HG03354 (cell line): ENCODE measurements at regions not wholly inside any gene's neighbourhood (a gene's known extent, or its start where the extent isn't known, plus 50 kb on each side); places are given as distances from the start of the nearest gene placed in this dataset.

Experiments used
- ATAC-seq: cut with Tn5 transposase; IDR thresholded peaks from one replicate; pipeline ENCODE4 v1.9.1; 2021; ENCODE audit warnings: mild to moderate bottlenecking; ENCODE audit not compliant: unreplicated experiment, poor library complexity, severe bottlenecking

DNA sequence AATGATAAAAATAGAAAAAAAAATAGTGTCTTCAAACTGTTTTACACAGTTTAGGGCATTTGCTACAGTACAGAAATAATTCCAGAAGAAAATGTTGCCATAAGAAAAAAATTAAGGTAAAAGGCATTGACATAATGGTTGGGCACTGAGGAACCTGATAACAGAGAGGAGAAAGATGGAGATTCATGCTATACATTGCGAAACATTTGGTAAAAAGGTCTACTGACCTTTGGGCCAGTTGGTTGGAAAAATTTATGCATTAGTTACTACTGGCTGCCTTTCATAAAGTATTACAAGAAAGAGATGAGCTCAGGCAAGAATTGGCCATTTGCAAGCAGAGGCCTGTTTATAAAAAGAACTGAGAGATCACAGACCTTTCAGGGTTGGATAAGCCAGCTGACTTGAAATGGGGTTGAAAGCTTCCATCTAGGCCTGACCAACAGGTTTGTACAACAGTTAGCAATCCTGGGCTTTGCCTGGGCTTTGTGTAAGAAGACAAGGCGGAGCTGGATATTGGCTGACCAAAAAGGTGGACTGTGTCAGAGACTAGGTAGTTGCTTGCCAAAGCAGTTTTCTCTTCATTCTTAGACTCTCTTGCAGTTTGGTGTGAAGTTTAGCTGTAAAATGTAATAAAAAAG is 166.6 kb upstream of the MCTP2 start:
- ATAC-seq, result no peak

DNA sequence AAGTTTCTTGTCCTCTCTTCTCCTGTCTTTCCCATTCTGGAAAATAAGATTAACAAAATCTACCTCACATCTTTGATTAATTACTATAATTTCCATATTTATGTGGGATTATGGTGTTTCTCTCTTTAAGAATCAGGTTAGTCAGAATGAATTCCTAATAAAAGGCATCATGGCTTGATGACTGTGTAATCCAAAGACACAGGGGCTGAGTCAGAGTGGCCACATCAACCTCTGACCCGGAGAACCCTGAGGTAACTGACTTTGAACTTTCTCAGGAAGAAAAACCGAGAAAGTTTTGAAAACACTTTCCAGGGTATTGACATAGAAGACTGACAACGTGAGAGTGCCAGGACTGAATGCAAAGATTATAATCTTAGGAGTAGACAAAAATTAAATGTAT is 170.3 kb upstream of the MCTP2 start:
- ATAC-seq, result no peak

DNA sequence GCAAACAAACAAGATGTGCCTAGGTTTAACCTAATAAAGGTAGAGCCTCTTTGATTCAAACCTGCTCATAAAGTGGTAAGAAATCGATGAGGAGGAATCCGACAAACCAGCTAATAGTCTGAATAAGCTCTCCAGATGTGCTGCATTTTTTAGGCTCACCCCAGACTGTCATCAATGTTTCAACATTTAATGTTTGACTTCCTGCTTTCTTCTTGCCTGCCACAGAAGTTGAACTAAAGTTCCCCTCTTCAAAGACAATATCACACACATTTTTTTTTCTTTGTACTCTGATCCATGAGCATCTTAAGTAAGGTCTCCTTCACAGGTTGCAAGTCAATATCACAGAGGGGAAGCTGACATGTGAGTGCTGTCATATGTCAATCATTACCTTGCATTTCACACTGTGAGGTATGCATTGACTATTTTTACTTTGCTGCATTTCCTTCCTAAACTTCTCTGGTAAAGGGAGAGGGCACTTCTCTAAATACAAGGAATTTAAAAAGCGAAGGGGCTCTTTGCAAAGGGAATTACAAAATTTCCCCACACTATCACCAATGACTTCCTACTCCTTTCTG is 172.3 kb upstream of the MCTP2 start:
- ATAC-seq, result no peak

DNA sequence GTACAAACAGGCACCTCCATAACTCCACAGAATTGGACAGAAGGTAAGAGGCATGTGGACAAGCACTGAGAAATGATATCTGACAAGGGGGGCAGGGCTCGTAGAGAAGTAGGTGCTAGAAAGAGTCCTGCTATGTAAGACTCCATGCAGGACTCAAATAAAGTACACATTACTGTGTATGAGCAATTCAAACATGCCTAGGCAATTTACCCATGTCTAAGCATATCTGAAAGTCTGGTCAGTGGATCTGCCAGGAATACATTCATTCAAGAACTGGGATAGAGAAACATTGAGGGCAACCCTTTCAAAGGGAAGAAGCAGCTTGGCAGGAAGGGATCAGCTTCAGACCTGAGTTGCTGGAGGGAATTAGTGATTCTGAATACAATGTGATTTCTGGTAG is 174.1 kb upstream of the MCTP2 start:
- no peak for ATAC-seq

DNA sequence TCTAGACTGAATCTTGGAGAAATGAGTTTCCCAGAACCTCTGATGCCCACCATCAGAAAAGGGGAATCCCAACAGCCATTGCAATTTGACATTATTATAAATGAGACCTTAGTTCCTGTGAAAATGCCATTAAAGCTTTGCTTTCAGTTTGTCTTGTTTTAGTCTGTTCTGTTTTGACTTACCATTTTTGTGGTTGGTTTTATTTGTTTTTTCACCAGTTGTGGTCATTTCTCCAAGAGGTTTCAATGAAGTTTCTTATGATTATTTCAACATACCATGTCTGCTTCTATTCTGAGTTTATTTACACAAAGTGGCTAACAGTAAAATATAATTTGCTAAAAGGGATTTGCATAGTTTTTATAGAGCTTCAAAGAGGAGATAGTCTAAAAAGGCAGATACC is 175.0 kb upstream of the MCTP2 start:
- no peak for ATAC-seq

DNA sequence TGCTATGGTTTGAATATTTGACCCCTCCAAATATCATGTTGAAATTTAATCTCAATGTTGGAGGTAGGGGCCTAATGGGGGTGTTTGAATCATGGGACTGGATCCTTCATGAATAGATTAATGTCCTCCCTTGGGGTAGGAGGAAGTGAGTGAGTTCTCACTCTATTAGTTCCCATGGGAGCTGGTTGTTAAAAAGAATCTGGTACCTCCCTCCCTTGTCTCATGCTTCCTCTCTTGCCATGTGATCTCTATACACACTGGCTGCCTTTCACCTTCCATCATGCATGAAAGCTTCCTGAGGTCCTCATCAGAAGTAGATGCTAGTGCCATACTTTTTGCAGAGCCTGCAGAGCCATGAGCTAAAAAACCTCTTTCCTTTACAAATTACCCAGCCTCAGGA is 177.7 kb upstream of the MCTP2 start:
- ATAC-seq, result no peak

DNA sequence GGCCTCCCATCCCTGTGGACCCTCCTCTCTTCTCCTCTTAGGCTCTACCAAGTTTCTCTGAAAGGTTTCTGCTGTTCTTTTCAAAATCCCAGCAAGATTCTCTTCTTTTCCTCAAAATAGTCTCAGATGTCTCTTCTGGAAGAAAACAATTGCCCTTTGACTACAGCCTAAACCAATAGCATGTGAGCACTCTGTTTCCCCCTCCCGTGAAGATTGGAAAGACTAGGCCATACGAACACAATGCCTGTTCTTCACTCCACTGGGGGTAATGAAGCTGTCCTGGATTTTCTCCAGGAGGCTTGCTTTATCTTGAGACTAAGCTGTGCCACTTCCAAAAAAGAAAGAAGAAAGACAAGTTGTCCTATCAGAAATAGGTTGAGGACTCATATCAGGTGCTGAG is 178.7 kb upstream of the MCTP2 start:
- no peak for ATAC-seq

DNA sequence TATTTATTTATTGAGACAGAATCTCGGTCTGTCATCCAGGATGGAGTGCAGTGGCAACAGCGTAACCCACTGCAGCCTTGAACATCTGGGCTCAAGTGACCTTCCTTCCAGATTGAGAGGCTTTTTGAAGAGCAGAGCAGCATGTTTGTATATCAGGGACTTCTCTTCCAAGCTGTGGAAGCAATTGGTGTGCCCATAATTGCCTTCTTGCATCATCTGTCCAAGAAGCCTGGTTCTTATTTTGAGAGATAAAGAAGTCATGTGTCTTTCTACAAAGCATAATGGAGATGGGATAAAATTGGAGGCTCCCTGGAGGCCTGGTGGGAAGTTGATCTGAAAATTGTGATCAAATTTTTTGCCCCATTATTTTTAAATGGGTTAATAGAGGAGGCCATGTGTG is 183.8 kb upstream of the MCTP2 start:
- ATAC-seq, result no peak

DNA sequence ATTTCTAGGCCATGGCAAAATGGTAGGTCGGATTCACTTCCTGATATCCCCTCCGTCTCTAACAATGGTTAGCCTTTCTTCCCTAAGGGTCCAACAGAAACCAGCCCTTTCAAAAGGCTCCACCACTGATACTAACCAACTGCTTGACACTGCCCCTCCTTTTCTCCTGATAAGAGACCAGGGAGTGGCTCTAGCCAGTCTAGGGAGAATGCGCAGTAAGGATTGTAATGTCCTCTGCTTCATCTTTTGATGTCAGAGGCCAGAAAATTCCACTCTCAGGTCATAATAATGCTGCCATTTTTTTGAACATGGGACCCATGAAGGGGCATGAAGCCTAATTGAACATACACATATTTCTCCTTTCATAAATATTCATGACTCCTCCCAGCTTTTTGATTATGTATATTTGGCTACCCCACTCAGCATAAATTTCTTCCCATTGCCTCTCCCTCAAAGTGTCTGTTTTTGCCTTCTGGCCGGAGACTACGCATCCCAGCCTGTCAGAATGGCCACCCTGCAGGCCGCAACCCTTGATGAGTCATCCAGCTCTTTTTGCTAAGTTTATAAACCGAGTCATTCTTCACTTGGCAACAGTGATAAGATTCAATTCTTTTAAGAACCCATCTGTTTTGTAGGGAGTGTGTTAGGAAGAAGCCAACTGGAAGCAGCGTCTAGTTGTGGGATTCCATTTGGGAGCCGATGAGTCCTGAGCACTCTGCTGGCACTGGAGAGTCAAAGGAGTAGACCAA is 189.0 kb upstream of the MCTP2 start:
- ATAC-seq, result no peak

DNA sequence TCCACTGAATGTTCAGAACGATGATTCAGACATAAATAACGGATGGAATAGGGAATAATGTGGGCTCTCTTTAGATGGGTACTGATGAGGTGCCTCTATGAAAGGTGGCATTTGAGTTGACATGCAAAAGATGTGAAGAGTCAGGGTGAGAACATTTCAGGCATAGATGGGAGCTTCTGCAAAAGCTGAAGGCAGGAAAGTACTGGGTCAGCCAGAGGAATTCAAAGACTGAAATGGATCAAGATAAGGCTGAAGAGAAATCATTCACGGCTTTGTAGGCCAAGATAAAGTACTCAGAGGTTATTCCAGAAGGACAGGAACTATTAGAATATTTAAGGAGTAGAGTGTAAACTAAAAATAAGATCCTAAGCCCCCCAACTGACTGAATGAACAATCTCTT is 189.6 kb upstream of the MCTP2 start:
- ATAC-seq, result no peak

DNA sequence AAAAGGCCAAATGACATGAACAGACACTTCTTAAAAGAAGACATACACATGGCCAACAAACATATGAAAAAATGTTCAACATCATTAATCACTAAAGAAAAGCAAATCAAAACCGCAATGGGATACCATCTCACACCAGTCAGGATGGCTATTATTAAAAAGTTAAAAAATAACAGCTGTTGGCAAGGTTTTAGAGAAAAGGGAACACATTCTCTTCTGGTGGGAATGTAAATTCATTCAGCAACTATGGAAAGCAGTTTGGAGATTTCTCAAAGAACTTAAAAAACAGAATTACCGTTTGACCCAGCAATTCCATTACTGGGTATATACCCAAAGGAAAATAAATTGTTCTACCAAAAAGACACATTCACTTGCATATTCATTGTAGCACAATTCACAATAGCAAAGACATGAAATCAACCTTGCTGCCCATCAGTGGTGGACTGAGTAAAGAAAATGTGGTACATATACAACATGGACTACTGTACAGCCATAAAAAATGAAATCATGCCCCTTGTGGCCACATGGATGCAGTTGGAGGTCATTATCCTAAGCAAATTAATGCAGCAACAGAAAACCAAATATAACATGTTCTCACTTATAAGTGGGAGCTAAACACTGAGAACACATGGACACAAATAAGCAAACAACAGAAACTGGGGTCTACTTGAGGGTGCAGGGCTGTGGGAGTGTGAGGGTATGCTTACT is 190.7 kb upstream of the MCTP2 start:
- ATAC-seq, result no peak

DNA sequence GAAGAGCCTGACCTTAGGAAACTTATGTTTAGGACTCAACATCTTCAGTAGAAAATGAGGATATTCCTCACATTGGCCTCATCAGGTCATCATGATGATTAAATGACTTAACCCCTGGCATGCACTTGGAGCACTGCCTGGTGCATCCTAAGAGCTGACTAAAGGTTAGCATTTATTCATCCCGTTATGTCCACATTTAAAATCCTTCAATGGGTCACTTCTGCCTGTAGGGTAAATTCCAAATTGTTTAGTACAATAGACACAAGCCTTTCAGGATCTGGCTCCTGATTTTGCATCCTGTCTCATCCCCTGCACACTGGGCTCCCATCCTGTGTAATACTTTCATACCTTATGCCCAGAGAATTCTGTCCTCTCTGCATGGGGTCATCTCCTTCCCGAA is 195.2 kb upstream of the MCTP2 start:
- no peak for ATAC-seq

DNA sequence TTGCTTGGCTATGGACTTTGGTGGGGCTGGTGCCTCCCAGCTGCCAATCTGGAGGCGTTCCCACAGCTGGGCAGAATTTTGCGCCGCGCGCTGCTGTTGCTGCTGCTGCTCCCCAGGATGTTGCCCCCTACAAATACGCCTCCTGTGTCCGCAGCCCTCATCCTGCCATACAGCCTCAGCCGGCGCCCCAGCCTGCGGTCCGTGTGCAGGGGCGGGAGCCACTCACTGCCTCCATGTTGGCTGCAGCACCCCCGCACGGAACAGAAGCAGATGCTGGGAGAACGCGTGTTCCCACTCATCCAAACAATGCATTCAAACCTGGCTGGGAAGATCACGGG is 197.7 kb upstream of the MCTP2 start:
- ATAC-seq, result no peak

DNA sequence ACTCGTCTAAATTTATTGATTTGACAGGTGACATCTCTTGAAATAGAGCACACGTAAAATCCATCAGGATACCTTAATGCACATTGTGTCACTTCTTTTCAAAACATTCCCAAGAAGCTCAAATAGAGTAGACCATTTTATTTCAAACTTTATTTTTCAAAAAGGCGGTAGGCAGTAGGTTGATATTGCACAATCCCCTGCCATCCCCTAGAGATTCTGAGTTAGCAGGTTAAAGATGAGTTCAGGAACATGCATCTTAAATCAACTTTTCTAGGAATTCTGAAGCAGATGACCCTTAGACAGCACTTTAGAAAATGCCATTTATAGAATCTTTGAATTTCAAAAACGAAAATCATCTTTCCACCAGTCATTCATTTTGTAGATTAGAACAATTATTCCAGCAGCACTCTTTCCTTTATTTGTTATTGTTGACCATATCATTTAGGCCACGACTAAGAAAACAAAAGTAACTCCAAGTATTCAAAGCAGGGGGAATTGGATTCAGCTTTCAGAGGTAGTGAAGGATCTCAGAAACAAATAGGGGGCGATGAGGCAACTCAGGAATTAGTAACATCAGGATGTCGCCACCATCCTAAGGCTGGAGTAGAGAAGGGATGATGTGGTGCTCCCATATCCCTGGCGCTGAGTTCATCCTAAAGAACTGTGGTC is 198.2 kb upstream of the MCTP2 start:
- ATAC-seq, result no peak

DNA sequence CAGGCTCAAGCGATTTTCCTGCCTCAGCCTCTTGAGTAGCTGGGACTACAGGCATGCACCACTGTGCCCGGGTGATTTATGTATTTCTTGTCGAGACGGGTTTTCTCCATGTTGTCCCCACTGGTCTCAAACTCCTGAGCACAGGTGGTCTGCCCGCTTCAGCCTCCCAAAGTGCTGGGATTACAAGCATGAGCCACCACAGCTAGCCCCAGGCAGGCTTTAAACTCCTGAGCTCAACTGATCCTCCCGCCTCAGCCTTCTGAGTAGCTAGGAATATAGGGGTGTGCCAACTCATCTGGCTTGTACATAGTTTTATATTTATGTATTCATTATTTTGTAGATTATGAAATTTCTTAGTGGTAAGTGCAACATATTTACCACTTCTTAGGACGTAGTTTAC is 198.8 kb upstream of the MCTP2 start:
- no peak for ATAC-seq

DNA sequence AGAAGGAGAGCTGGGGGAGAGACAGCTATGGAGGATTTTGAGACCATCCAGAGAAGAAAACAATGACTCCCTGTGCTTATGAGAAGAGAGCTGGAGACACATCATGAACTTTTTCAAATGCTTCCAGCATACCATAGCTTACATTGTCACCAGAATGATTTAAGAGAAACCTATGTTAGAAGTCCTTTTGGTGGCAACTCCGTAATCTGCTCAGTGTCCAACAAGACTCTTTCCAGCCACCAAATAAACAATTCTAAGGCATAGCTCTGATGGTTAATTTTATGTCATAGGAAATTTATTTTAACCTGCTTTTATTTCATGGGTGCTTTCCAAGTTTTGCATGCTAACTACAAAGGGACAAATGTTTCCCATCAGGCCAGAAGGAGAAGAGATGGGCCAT is 200.3 kb upstream of the MCTP2 start:
- no peak for ATAC-seq

DNA sequence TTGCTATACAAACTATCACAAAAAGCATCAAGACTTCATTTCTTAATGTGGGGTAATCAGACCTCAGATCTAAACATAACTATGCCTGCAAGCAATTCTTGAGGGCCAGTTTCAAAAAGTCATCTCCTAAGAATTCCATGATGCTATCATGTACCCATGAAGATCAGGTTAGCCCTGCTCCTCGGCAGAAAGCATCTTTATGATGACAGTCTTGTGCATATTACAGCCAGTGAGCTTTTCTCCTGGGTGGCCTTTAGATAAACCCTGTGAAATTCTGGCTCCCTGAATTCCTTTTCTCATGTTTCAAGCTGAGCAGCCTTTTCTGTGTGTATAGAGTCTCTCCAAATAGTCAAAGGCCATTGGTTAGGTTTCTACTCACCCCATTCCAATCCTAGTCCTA is 201.9 kb upstream of the MCTP2 start:
- no peak for ATAC-seq

DNA sequence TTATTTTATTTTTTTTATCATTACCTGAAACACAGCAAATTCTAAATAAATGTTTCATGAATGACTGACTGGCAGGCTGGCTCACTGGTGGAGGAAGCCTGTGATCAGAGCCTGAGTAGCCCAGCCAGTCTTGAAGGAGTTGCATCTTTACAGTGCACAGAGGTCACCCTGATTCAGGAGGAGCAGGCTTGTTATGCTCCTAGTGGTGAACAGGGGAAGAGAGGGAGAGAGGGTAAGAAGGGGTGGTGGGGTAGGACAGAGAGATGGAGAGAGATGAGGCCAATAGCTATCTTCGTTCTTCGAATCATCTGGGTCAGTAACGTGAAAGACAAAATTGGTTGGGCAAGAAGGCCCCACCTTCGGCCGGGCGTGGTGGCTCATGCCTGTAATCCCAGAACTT is 202.6 kb upstream of the MCTP2 start:
- ATAC-seq, result no peak

DNA sequence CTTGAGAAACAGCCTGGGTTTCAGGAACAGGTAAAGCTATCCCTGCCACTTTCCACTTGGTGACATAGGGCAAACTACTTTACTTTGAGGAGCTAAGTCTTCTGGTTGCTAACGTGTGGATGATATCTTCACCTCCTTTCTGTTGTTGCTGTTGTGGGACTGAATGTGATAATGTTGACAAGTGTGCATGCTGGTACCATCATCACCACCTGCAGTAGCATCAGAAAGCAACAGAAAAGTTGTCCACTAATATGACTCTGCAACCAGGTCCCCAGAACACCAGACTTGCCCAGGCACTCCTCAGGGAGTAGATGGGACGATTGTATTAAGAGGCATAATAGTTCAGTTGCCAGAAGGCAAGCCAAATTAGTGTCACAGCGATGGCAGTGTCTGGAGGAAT is 203.2 kb upstream of the MCTP2 start:
- ATAC-seq, result no peak

DNA sequence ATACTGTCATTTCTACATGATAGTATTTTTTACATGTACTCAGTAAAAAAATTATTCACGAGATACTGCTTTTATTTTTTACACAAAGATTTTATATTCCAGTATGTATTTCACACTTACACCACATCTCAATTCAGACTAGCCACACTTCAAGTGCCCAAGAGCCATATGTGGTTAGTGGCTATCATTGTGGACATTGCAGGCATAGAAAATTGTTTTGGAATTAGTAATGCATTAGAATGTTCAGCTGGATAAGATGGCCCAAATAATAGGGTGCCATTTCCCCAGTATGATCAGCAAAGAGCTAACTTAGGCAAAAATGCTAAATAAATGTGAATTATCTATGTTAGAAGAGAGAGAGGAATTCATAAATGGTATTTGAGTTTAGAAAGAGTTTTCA is 203.8 kb upstream of the MCTP2 start:
- no peak for ATAC-seq
